GM18508 (cell line): ENCODE measurements at regions not wholly inside any gene's neighbourhood (a gene's known extent, or its start where the extent isn't known, plus 50 kb on each side); places are given as distances from the start of the nearest gene placed in this dataset.
"Not testable (repeated sequence)": the region's sequence is repeated elsewhere in the genome, so short reads cannot be mapped to it uniquely, and the experiment has no call there.

Source experiments
- ATAC-seq: cut with Tn5 transposase; IDR thresholded peaks from one replicate; pipeline ENCODE4 v1.9.1; 2021; ENCODE audit warnings: moderate number of reproducible peaks; ENCODE audit not compliant: insufficient read depth, unreplicated experiment

DNA sequence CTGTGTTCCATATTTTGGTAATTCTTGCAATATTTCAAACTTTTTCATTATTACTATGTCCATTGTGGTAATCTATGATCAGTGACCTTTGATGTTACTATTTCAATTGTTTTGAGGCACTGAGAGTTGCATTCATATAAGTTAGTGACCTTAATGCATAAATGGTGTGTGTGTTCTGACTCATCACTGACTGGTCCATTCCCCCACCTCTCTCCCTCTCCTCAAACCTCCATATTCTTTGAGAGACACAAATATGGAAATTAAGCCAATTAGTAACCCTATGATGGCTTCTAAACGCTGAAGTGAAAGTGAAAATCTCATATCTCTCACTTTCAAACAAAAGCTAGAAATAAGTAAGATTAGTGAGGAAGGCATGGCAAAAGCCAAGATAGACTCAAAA is 739.6 kb downstream of the CCSER2 start:
- peak; percentile 66 for ATAC-seq

DNA sequence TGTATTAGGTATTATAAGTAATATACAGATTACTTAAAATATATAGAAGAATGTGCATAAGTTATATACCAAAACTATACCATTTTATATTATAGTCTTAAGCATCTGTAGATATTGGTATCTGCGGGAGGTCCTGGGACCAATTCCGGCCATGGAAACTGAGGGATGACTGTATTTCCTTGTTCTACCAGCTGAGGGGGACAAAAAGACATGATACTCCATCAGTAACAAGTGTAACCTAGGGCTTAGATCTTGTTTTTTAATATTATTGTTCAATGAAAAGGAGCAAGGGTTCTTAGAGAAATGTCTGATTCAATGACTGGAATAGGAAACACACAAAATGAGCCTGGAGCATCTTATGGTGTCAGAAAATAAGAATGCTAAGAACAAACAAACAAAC is 752.5 kb downstream of the CCSER2 start:
- ATAC-seq, result no peak

DNA sequence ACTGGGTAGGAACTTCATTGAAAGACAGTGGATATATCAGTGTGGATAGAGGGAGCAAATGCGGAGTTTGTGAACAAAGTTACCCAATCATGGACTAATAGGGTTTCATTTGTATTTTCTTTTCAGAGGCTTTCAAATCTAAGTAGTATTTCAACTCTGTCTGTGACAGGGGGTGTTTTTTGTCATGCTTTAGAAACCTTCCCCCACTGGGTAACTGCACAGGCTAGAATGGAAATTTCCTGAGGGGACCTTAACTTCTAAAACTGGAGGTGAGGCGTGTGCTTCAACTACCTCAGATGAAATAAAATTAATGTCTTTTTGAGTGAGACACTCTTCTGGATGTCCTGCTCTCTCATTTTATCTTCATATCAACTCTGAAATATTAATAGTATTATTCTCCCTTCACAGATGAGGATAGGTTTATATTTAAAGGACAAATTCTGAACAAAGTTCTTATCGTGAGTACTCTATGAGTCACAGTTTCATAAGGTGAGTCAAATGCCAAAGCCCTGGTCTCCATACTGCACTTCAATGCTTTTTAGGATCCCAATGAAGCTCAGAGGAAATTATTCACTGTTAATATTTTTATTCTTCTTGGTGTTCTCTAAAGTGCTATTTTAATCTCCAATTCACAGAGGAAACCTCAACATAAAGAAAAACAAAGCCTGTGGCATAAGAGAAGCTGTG is 770.6 kb downstream of the CCSER2 start:
- no peak for ATAC-seq

DNA sequence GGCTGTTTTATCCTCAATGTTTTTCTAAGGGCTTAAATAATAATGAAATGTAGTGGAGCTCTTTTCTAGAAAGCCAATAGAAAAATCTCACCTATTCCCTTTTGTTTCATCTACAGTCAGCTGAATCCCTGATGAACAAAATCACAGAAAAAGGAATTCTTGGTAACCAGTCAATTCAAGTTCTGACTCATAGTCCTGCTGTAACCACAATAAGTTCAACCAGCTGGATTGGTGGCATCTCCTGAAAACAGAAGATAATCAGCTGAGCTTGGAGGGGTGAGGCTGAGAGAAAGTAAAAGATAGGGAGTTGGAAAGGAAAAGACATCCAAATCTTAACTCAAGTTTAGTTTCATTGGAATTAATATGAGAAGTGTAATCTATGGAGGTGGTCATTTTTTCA is 772.1 kb downstream of the CCSER2 start:
- no peak for ATAC-seq

DNA sequence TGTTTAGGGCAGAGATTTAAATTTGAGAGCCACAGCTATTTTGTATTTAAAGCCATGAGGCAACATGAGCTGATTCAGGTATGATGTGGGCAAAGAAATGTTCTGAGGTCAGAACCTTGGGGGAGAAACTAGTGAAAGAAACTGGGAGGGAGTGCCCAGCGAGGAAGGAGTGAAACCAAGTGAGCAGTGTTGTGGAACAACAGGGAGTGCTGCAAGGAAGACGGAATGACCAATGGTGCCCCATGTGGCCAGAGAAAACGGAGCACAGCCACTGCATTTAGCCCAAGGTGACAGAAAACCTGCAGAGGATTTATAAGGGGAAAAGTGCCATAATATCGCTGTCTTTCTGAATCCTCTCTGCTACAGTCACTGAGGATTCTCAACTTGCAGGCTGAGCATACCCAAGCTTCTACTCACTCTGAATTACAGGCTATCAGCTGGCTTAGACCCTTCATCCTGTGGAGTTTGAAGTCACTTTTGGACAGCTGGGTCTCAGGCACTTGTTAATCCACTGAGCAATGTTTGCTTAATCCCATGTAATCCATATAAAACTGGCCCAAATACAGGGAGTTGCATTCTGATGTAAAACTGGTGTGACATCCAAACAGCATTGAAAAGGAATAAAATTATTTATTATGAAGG is 777.3 kb downstream of the CCSER2 start:
- no peak for ATAC-seq

DNA sequence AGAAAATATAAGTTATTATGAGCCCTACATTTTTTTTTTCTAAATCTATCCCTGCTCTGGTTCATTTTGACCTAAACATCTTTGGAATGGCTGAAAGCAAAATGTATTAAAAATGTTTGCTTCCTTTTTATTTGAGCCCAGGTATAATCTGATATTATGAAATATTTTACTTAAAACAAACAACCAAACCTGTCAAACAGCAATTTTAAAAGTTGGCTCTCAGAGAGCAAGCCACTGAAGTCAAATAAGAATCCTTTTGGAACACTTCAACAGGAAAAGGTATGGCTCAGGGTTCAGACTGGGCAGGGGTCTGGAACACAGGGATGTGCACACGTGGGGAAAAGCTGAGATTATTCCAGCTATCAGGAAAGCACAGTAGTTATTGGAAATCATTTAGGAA is 782.9 kb downstream of the CCSER2 start:
- no peak for ATAC-seq

DNA sequence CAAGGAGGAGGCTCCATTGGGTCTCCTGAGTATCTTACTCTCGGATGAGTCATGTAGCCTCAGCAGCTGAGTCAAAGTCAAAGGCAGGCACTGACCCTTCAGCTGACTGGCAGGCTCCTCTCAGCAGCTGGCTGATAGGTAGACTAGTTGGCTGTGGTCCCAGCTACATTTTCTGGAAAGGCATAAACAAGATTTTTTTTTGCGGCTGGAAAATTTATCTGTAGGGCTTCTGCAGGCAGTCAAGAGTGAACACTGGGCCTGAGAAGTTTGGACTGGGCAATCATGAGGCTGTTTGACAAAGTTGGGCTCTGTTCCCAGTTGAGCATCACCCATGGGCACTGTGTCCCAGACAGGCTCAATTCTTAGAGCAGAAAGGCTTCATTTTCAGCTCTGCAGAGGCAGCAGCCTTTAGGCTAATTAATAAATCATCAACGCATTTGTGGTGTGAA is 796.2 kb downstream of the CCSER2 start:
- no peak for ATAC-seq

DNA sequence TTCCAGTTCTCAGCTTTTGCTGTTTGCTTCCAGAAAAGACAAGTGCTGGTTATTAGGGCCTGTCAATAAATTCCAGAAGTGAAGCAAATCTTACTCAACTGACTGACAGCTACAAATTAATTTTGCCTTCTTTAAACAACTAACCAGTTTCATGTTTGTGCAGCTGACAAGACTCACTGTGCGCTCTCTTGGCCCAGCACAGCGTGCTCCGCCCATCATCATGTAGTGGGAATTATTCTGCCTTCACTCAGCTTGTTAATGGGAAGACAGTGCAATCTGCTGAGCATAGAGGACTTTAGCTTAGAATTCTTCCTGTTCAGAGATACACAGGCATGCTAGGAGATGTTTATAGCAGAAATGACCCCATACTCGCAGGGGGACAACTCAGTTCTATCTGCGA is 808.9 kb downstream of the CCSER2 start:
- ATAC-seq, result no peak

DNA sequence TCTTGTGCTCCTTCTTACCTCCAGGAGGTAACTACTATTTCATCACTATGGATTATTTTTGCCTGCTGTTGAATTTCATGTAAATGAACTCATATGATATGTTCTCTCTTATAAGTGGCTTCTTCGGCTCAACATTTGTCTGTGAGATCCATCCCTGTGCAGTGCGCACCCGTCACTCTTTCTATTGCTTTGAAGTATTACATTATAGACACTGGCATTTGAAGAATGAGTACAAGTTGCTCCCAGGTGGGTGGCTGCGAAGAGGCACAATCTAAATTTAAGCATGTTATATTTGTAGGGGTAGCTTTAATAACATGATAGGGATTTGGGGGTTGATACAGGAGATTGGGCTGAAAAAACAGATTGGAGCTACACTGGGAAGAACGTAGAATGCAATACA is 809.7 kb downstream of the CCSER2 start:
- no peak for ATAC-seq

DNA sequence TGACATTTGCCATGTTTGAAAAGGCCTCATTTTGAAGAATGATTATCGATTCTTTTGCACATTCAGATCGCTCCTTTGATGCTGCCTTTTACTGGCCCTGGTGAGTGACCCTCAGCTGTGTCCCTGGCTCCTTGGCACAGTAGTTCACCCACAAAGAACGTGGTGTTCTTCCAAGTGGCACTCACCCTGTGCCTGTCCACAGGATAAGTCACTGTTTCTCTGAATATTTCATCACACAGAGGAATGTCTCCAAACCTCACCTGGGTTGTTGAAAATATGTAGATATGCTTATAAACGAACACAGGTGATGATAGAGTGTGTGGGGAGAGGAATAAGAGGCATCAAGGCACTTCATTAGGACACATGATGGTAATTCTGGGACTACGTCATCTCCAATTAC is 810.7 kb downstream of the CCSER2 start:
- no peak for ATAC-seq

DNA sequence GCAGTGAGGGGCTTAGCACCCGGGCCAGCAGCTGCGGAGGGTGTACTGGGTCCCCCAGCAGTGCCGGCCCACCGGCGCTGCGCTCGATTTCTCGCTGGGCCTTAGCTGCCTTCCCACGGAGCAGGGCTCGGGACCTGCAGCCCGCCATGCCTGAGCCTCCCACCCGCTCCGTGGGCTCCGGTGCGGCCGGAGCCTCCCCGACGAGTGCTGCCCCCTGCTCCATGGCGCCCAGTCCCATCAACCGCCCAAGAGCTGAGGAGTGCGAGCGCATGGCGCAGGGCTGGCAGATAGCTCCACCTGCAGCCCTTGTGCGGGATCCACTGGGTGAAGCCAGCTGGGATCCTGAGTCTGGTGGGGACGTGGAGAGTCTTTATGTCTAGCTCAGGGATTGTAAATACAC is 813.1 kb downstream of the CCSER2 start:
- ATAC-seq, result not testable (repeated sequence)

DNA sequence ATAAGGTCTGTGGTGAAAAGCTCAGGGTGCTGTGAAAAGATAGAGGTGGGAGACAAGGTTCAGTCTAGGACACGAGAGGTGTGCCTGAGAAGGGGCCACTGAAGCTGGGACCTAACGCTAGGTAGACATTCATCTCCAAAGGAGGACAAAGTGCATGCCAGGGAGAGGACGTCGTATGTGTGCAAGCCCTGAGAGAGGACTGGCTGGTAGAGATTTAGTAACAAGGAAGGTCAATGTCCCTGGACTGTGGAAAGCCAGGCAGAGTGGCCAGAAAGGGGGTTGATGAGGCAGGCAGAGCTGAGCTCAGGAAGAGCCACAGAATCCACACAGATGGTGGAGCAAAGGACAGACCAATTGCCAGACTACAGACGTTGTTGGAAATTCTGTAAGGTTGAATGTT is 817.6 kb downstream of the CCSER2 start:
- ATAC-seq, result no peak

DNA sequence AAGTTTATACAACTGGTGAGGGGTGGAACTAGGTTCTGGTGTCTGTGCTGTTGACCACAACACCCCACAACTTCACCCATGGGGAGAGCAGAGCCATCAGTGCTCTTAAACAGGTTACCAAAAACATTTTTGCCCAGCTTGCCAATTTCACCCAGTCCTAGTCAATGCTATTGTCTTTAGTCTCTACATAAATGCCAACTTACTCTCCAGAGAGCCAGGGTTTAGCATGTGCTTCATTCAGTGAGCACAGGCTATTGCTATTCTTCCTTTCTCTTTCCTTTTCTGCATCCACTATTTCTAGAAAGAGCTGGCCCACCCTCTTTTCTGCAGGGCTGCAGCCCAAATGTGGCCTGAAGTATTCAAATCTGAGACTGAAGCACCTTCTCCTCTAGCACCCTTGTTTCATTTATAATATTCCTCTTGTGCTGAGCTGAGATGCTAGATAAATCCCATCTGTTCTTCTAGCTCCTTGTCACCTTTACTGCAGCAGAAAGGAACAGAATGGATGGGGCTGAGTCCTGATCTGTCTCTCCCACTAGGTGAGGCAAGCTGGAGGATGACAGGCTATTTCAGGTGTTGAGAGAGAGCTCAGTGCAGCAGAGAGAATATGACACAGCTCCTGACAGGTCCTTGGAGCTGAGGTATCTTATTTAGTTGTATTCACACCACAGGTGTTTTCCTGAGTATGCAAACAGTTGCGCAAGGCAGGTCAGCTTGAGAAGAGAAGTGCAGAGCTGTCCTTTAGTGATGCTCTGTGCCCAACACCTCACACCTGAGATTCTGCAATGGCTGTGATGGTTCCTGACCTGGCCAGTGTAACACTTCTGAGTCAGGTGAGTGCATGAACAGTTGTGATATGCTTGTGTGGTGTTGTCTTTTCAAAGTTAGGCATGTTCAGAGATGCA is 819.2 kb downstream of the CCSER2 start:
- ATAC-seq, result no peak

DNA sequence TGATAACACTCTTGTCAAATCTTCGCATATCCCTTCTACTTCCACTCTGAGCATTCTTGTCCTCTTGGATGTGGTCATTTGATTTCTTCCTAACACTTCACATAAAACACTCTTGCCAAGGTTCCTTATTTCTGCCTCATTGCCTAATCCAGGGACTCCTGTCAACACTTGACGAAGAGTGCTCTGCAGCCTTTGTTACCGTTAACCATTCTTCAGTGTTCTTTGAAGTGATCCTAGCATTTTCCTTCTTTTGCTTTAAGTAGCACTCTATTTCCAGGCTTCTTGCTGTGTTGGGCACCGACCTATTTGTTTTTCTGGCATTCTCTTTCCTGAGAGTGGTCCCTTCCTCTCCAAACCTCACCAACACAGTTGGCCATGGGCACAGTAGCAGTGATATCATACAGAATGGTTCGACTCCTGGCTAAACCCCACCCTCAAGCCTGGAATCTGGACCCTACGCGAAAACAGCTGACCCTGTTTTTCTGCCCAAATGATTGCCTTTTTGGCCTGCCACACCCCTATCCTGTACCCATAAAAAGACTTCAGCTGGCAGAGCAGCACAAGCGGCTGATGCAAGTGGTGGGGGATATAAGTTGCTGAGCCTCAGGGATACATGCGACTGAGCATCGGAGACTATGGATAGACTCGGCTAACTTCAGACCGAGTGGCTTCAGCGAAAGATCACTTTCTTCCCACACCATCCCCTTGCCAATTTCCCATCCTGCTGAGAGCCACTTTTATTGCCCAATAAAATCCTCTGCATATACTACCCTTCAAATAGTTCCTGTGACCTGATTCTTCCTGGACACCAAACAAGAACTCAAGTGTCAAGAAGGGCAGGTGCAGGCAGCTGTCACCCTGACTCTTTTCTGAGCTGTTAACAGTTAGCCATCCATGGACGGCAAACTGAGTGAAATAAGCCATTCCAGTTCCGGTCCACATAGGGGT is 820.6 kb downstream of the CCSER2 start:
- no peak for ATAC-seq

DNA sequence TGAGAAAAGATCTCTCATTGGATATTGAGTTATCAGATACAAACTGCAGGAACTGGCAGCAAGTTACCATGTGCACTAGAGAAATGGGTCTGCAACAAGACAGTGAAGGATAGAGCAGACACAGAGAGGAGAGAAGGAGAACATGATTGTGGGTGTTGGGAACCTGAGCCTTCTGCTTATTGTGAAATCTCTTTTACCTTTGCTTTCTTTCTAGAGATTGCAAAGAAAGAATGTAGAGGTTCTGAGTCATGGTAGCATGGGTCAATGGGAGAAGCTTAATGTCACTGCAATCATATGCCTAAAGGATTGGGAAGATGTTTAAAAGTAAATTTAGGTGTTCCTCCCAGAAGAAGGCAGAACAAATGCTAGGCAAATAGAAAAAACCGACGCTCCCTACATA is 821.4 kb downstream of the CCSER2 start:
- ATAC-seq, result no peak

DNA sequence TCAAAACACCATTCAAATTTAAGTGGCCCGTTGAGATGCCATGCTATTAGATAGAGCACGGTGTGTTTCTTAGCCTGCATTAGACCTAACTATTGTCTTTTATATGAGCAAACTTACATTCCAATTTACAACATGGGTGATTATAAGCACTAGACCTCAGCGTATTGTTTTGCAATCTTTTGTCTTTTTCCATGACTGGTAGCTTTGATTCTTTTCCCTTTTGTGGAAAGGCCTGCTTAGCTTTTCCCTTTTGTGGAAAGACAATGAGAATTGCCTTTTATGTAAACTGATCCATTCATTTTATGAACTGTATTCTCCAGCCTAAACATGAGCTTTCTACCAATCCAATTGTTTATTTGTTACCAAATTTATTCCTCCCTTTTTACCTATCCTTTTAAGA is 823.1 kb downstream of the CCSER2 start:
- ATAC-seq, result no peak

DNA sequence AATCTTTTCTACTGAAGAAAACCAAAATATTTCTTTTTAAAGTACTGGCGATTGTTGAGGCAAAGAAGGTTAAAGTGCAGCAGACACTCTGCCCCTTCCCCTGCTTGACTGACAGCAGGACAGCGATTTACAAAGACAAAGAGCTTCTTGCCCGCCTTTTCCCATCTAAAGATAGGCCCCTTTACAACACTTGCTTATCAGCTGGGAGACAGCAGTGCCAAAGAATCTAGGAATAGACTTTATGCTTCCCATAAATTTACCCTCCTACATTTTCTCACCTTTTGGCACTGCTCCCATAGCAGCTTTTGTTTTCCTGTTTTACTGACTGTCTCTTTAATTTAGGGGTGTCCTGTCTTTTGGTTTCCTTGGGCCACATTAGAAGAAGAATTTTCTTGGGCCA is 824.1 kb downstream of the CCSER2 start:
- ATAC-seq, result no peak

DNA sequence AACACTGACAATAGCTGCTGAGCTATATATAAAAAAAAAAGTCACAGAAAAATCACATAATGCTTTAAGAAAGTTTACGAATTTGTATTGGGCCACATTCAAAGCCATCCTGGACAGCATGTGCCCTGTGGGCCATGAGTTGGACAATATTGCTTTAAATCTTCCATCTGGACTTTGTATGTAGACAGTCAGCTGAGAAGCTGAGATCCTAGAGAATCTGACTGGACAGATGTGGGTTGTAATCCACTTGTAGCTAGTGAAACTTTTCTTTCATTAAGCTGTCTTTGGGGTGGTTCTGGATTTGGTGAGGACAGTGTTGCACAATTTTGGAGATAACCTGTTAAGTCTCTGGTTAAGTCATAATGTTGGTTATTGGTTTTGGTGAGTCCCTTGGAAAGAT is 824.5 kb downstream of the CCSER2 start:
- ATAC-seq, result no peak

DNA sequence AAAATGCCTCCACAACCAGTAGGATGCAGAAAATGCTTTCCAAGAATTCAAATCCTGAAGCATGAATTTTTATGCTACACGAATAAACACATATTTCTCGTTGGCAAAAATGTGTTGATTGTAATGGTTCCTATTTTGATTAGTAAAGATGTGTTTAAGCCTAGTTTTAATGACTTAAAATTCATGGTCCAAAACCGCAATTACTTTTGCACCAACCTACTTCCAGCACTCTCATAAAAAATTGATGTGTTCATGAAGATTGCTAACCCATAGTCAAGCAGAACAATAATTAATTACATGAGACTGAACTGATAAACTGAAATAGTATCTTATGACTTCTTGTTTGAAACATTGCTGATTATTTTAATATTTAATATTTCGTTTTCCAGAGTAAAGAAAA is 828.8 kb downstream of the CCSER2 start:
- no peak for ATAC-seq

DNA sequence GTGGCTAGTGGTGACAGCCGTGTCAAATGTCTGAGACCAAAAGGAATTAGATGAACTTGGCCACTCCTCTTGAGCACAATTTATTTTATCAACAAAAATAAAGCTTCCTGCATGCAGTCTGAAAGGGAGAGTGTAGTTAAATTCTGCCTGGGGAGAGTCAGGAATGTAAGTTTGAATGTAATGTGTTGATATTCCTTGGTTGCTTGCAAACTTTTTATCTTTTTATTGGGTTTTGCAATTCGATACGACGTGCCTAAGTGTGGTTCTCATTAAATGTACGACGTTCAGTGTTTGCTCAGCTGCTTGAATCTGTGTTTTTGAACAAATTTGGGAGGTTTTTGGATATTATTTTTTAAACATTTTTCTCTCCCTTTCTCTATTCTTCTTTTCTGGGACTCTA is 839.9 kb downstream of the CCSER2 start:
- no peak for ATAC-seq
